ENCODE measurements at regions not wholly inside any gene's neighbourhood (a gene's known extent, or its start where the extent isn't known, plus 50 kb on each side); places are given as distances from the start of the nearest gene placed in this dataset.

- H2AFZ ChIP-seq (ENCODE audit: low read length) = no peak overlapping the region
- in situ Hi-C loops (cut with HindIII; ENCODE audit: extremely low pct_ligation_motif_present, low pct_unique_long_range_greater_than_20kb) = no loop called here
- no TSS peak for BruUV-seq (replicated peaks)
- TF ChIP-seq, protein P1, sequence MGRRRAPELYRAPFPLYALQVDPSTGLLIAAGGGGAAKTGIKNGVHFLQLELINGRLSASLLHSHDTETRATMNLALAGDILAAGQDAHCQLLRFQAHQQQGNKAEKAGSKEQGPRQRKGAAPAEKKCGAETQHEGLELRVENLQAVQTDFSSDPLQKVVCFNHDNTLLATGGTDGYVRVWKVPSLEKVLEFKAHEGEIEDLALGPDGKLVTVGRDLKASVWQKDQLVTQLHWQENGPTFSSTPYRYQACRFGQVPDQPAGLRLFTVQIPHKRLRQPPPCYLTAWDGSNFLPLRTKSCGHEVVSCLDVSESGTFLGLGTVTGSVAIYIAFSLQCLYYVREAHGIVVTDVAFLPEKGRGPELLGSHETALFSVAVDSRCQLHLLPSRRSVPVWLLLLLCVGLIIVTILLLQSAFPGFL (CRISPR knock-in tag; IDR thresholded peaks at IDR 0.05) = no peak
- TF ChIP-seq ZNF335 (CRISPR knock-in tag; IDR thresholded peaks at IDR 0.05) (no peak), ZNF574 (CRISPR knock-in tag; IDR thresholded peaks at IDR 0.05) (no peak), SNAPC2 (CRISPR knock-in tag; IDR thresholded peaks at IDR 0.05) (no peak), SNRNP70 (IDR thresholded peaks at IDR 0.05; ENCODE audit: low read depth, low read length) (no peak), ZBED4 (CRISPR knock-in tag; IDR thresholded peaks at IDR 0.05; ENCODE audit: borderline replicate concordance) (no peak), FOSL2 (CRISPR knock-in tag; IDR thresholded peaks at IDR 0.05) (0 out of 2 replicates have a peak, but pooled peaks have one; percentile 15), CBX5 (CRISPR knock-in tag; IDR thresholded peaks at IDR 0.05; ENCODE audit: borderline replicate concordance) (no peak), FOXP1 (IDR thresholded peaks at IDR 0.05) (no peak), FOXP1 (CRISPR knock-in tag; IDR thresholded peaks at IDR 0.05) (no peak), SP4 (CRISPR knock-in tag; IDR thresholded peaks at IDR 0.05) (no peak), ZFP82 (CRISPR knock-in tag; IDR thresholded peaks at IDR 0.05; ENCODE audit: borderline replicate concordance) (no peak), NFE2 (CRISPR knock-in tag; IDR thresholded peaks at IDR 0.05) (0 out of 2 replicates have a peak, but pooled peaks have one; percentile 28), ZBTB3 (CRISPR knock-in tag; IDR thresholded peaks at IDR 0.05; ENCODE audit: borderline replicate concordance, low read depth) (no peak)
- TF ChIP-seq, protein P2, sequence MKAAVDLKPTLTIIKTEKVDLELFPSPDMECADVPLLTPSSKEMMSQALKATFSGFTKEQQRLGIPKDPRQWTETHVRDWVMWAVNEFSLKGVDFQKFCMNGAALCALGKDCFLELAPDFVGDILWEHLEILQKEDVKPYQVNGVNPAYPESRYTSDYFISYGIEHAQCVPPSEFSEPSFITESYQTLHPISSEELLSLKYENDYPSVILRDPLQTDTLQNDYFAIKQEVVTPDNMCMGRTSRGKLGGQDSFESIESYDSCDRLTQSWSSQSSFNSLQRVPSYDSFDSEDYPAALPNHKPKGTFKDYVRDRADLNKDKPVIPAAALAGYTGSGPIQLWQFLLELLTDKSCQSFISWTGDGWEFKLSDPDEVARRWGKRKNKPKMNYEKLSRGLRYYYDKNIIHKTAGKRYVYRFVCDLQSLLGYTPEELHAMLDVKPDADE (CRISPR knock-in tag; IDR thresholded peaks at IDR 0.05) = no peak
These were observed 159.5 kb upstream of the USP38 start for GRCh38 chr4:143025081-143025704.

More at GRCh38 chr4:143025081-143025704, 159.5 kb upstream of the USP38 start:
- no peaks in the 10 kb centered on the region for H3K36me3 ChIP-seq (replicated peaks in 1 of 2; ENCODE audit: control insufficient read depth in 1 of 2, insufficient read depth in 2 of 2, low read length in 2 of 2)
- intact Hi-C loops (cut with micrococcal nuclease; ENCODE audit: unreplicated experiment) = loop anchor here (1.0 kb wide), 1 partner anchor 40 kb away; no protein-coding TSS in a partner anchor
- H3K27me3 ChIP-seq (ENCODE audit: control insufficient read depth in 1 of 2, insufficient read depth in 2 of 2, low read length in 2 of 2) = no peaks in the 10 kb centered on the region
- FAIRE-seq (no peak), ATAC-seq (peak; percentile 83), DNase-seq (ENCODE audit: low spot score) (peak; percentile 9)
- WGBS (ENCODE audit: low lambda C conversion rate) = 29% methylated on average over 3 of the region's 3 CpGs
- ChIA-PET POLR2A (no interaction called here), CTCF (ENCODE audit: low intra/inter-chr PET ratio, low total read pairs) (interaction anchor here (1.2 kb wide), 1 partner anchor 898 kb away, joined by 3 read pairs; no protein-coding TSS in a partner anchor)
- no peaks in the 10 kb centered on the region for H3K4me1 ChIP-seq (ENCODE audit: insufficient read depth, low read length)
- no peaks in the 10 kb centered on the region for H3K9me3 ChIP-seq (ENCODE audit: low read length)
- no peaks in the 10 kb centered on the region for H3K79me2 ChIP-seq (ENCODE audit: insufficient read depth, low read length)
- no peak overlapping the region for H3K27ac ChIP-seq (ENCODE audit: extremely low read length, insufficient read depth, low read length)
- H3K4me3 ChIP-seq (replicated peaks in 1 of 3; ENCODE audit: insufficient read depth in 1 of 3, low read depth in 2 of 3, low read length in 3 of 3) = no peak overlapping the region
- H4K20me1 ChIP-seq (ENCODE audit: insufficient read depth, low read length) = no peaks in the 10 kb centered on the region
- no peak overlapping the region for H3K9ac ChIP-seq (ENCODE audit: insufficient read depth, low read depth, low read length)
- no peak overlapping the region for H3K4me2 ChIP-seq (ENCODE audit: low read depth, low read length)
